Heart right ventricle (tissue), 16 donors: ENCODE measurements at regions not wholly inside any gene's neighbourhood (a gene's known extent, or its start where the extent isn't known, plus 50 kb on each side); places are given as distances from the start of the nearest gene placed in this dataset.
A peak's percentile ranks its signal among the peaks of the same experiment; 100 is the strongest.

Experiments used
- ATAC-seq, 8 donors: fragments of 200-7000 bp; cut with Tn5 transposase; one replicate each; pipeline ENCODE4 v1.9.1; 2020; ENCODE audit warnings: mild to moderate bottlenecking in 8 of 8, moderate library complexity in 8 of 8, moderate number of reproducible peaks in 1 of 8
- DNase-seq, 2 donors: peaks; one replicate each; pipeline ENCODE4 v3.0.0-alpha.2; 2020
- H3K27ac ChIP-seq, 10 donors: fragments of 200-600 bp; sonication (generic) in 2 of 10; one replicate each; pipeline versions ENCODE4 v1.5.0 to v1.8.0; 2020 to 2022; ENCODE audit warnings: mild to moderate bottlenecking in 3 of 10
- H3K27me3 ChIP-seq, 7 donors: fragments of 200-600 bp; one replicate each; pipeline ENCODE4 v1.8.0; 2021 to 2022; ENCODE audit warnings: mild to moderate bottlenecking in 2 of 7
- H3K36me3 ChIP-seq, 9 donors: fragments of 200-600 bp; sonication (generic) in 1 of 9; one replicate each; pipeline versions ENCODE4 v1.5.0 to v1.8.0; 2020 to 2022; ENCODE audit warnings: mild to moderate bottlenecking in 2 of 9
- H3K4me1 ChIP-seq, 9 donors: fragments of 200-600 bp; sonication (generic) in 1 of 9; one replicate each; pipeline versions ENCODE4 v1.5.0 to v1.8.0; 2020 to 2022; ENCODE audit warnings: mild to moderate bottlenecking in 4 of 9
- H3K4me3 ChIP-seq, 10 donors: fragments of 200-600 bp; sonication (generic) in 2 of 10; one replicate each; pipeline versions ENCODE4 v1.5.0 to v1.8.0; 2020 to 2022; ENCODE audit warnings: mild to moderate bottlenecking in 7 of 10, moderate library complexity in 2 of 10
- H3K9me3 ChIP-seq, 11 donors: fragments of 200-600 bp in 10 of 11; sonication (generic) in 2 of 11; one replicate each; pipeline versions ENCODE4 v1.5.0 to v1.8.0; 2013 to 2022; ENCODE audit warnings: mild to moderate bottlenecking in 2 of 11, control low read depth in 1 of 11, moderate library complexity in 1 of 11
- CTCF ChIP-seq, 9 donors: fragments of 200-600 bp; sonication (generic) in 2 of 9; IDR thresholded peaks; one replicate each; pipeline versions ENCODE4 v1.5.0 to v1.8.0; 2021 to 2022; ENCODE audit warnings: antibody characterized with exemption in 9 of 9, mild to moderate bottlenecking in 5 of 9, moderate library complexity in 1 of 9
- WGBS, 2 donors: extraction: QIAGEN DNeasy Blood & Tissue Kit; methylation state at CpG; one replicate each; pipeline ENCODE4 v1.1.7; 2013; ENCODE audit warnings: inconsistent platforms in 1 of 2; 5-methylcytosine and 5-hydroxymethylcytosine counted together
- intact Hi-C, 10 donors: fragments of 100-400 bp; cut with DNase I; formaldehyde crosslinking; loops; one replicate each; pipeline versions ENCODE4 v1.11.1 to v1.14.2; 2022
- donor health status: Arrhythmogenic right ventricular cardiomyopathy.
- donor health status: ischemic (EF 13 %, LVEDD 7.1; RV severe dilation, severe dysfunction).
- donor health status: healthy with polysubstance abuse.
- donor health status: DM: no; HTN: yes; CAD: no.
- donor health status: DM: no; HTN: no; CAD: no.
- donor health status: ischemic (EF 25% LVEDD 6.9; RV normal size, moderate dysfunction).
- donor health status: ischemic (EF 25% LVEDD 5.7; RV mildly dilated, moderate dysfunction).
- donor health status: healthy.
- donor health status: DM: yes; HTN: yes; CAD: no.
- donor health status: Ischemic cardiomyopathy.
- donor health status: ischemic (EF 35%, LVEDD 5.7; RV mildly dilated, moderate dysfunction).
- donor health status: nonischemic (EF 11% LVEDD 7.7; RV severe dilation, severe dysfunction).
- donor health status: DM: yes; HTN: yes; CAD: no.
- donor health status: PGD.
- donor health status: ischemic (EF 29% LVEDD 5.4; RV normal size, mild dysfunction).
- donor health status: nonischemic (EF 23%, LVEDD 6.1; RV moderate dilation, normal function).

GRCh38 chr16:85390511-85391174 lies 222.5 kb upstream of the GSE1 start:
- TF ChIP-seq CTCF (IDR thresholded peaks at IDR 0.05), result no peak
- Histone ChIP-seq H3K9me3 (peaks cover 0 to 4% (median 0%) of the 10 kb centered on the region in 11 donors), H3K27me3 (no peaks in the 10 kb centered on the region), H3K27ac (peak overlapping the region in 5 of 10 donors; percentile 9 to 41 (median 21)), H3K36me3 (no peaks in the 10 kb centered on the region), H3K4me1 (peaks cover 13 to 35% (median 21%) of the 10 kb centered on the region in 9 donors), H3K4me3 (no peak overlapping the region)
- 39 to 59% methylated on average over 24 of the region's 24 CpGs for WGBS, 2 donors
- DNase-seq, result peak; percentile 55 to 72
- ATAC-seq, result peak; percentile 31 to 86 (median 64)
- intact Hi-C loops, result loop anchor here in 5 of 10 donors (10.0 kb wide), 4 partner anchors 76 to 324 kb away; partner anchors contain the start of gene GSE1 (in 1 of the 5)

- intact Hi-C loops, result loop anchor here in 5 of 10 donors (10.0 kb wide), 4 partner anchors 76 to 324 kb away; partner anchors contain the start of gene GSE1 (in 1 of the 5)
- no peak for TF ChIP-seq CTCF (IDR thresholded peaks at IDR 0.05)
- H3K4me3 ChIP-seq, result no peak overlapping the region
- ATAC-seq, result no peak
- H3K27me3 ChIP-seq, result no peaks in the 10 kb centered on the region
- peak overlapping the region in 3 of 10 donors; percentile 9 to 41 (median 15) for H3K27ac ChIP-seq
- H3K36me3 ChIP-seq, result no peaks in the 10 kb centered on the region
- H3K9me3 ChIP-seq, result peaks cover 0 to 4% (median 0%) of the 10 kb centered on the region in 11 donors
- peaks cover 18 to 41% (median 26%) of the 10 kb centered on the region in 9 donors for H3K4me1 ChIP-seq
- 81 to 87% methylated on average over 14 of the region's 14 CpGs for WGBS, 2 donors
- no peak for DNase-seq
These were observed 221.9 kb upstream of the GSE1 start for GRCh38 chr16:85391175-85391707.

- Histone ChIP-seq H3K27ac (no peak overlapping the region), H3K4me3 (no peak overlapping the region), H3K9me3 (peaks cover 0 to 4% (median 0%) of the 10 kb centered on the region in 11 donors), H3K4me1 (peaks cover 22 to 49% (median 31%) of the 10 kb centered on the region in 9 donors), H3K36me3 (no peaks in the 10 kb centered on the region), H3K27me3 (no peaks in the 10 kb centered on the region)
- TF ChIP-seq CTCF (IDR thresholded peaks at IDR 0.05), result no peak
- DNase-seq (peak in 1 of 2 donors; percentile 2), ATAC-seq (no peak)
- intact Hi-C loops, result loop anchor here in 5 of 10 donors (10.0 kb wide), 4 partner anchors 77 to 323 kb away; partner anchors contain the start of gene GSE1 (in 1 of the 5)
- 91 to 92% methylated on average over 11 of the region's 11 CpGs for WGBS, 2 donors
These were observed 221.1 kb upstream of the GSE1 start for GRCh38 chr16:85391769-85392583.
